H9 (cell line): ENCODE measurements at regions not wholly inside any gene's neighbourhood (a gene's known extent, or its start where the extent isn't known, plus 50 kb on each side); places are given as distances from the start of the nearest gene placed in this dataset.

Source experiments
- DNase-seq: peaks from one replicate; pipeline ENCODE4 v3.0.0-alpha.2; 2017
- H2AFZ ChIP-seq: one replicate; pipeline ENCODE4 v1.6.1; 2013; ENCODE audit warnings: mild to moderate bottlenecking, low read length, control low read depth, moderate library complexity
- H2AK5ac ChIP-seq: 2 replicates; pipeline ENCODE4 v1.6.1; 2013; ENCODE audit warnings: low read length, control low read depth, mixed read lengths; ENCODE audit not compliant: insufficient read length
- H2BK120ac ChIP-seq: one replicate; pipeline ENCODE4 v1.6.1; 2013; ENCODE audit warnings: low read depth, mild to moderate bottlenecking, low read length, control low read depth, inconsistent platforms; ENCODE audit not compliant: poor library complexity, severe bottlenecking
- H2BK12ac ChIP-seq: 2 replicates; pipeline ENCODE4 v1.6.1; 2013; ENCODE audit warnings: low read length, control low read depth, mixed read lengths, low read depth; ENCODE audit not compliant: insufficient read length
- H2BK15ac ChIP-seq: 2 replicates; pipeline ENCODE4 v1.6.1; 2013; ENCODE audit warnings: low read depth, low read length, control low read depth
- H2BK20ac ChIP-seq: one replicate; pipeline ENCODE4 v1.6.1; 2013; ENCODE audit warnings: low read depth, mild to moderate bottlenecking, low read length, control low read depth, inconsistent platforms; ENCODE audit not compliant: poor library complexity, severe bottlenecking
- H2BK5ac ChIP-seq: 2 replicates; pipeline ENCODE4 v1.6.1; 2013; ENCODE audit warnings: low read length, control low read depth, mixed read lengths; ENCODE audit not compliant: insufficient read length
- H3K14ac ChIP-seq: 2 replicates; pipeline ENCODE4 v1.6.1; 2013; ENCODE audit warnings: low read length, control low read depth; ENCODE audit not compliant: insufficient read depth
- H3K18ac ChIP-seq: 2 replicates; pipeline ENCODE4 v1.6.1; 2013; ENCODE audit warnings: low read depth, mild to moderate bottlenecking, mixed read lengths, low read length, control low read depth; ENCODE audit not compliant: insufficient read length
- H3K23ac ChIP-seq: 2 replicates; pipeline ENCODE4 v1.6.1; 2013; ENCODE audit warnings: low read length, control low read depth, mixed read lengths, low read depth; ENCODE audit not compliant: insufficient read length
- H3K23me2 ChIP-seq: 2 replicates; pipeline ENCODE4 v1.6.1; 2013; ENCODE audit warnings: low read depth, mild to moderate bottlenecking, mixed read lengths, low read length, control low read depth; ENCODE audit not compliant: insufficient read length, poor library complexity, severe bottlenecking
- H3K27ac ChIP-seq: 2 replicates; pipeline ENCODE4 v1.5.1; 2013; ENCODE audit warnings: low read length, control low read depth, mixed read lengths, low read depth; ENCODE audit not compliant: insufficient read length
- H3K27me3 ChIP-seq: 2 replicates; pipeline ENCODE4 v1.6.1; 2013; ENCODE audit warnings: low read length, control low read depth, inconsistent platforms; ENCODE audit not compliant: insufficient read depth
- H3K4ac ChIP-seq: 2 replicates; pipeline ENCODE4 v1.6.1; 2013; ENCODE audit warnings: low read depth, mild to moderate bottlenecking, control low read depth, inconsistent platforms, low read length, moderate library complexity
- H3K4me1 ChIP-seq: 2 replicates; pipeline ENCODE4 v1.6.1; 2013; ENCODE audit warnings: low read length, control low read depth, inconsistent platforms; ENCODE audit not compliant: insufficient read depth
- H3K4me2 ChIP-seq: 2 replicates; pipeline ENCODE4 v1.6.1; 2013; ENCODE audit warnings: low read length, control low read depth, mixed read lengths; ENCODE audit not compliant: insufficient read length, insufficient read depth
- H3K56ac ChIP-seq: 2 replicates; pipeline ENCODE4 v1.6.1; 2013; ENCODE audit warnings: low read depth, mild to moderate bottlenecking, mixed read lengths, low read length, control low read depth; ENCODE audit not compliant: insufficient read length
- H3K79me1 ChIP-seq: 2 replicates; pipeline ENCODE4 v1.6.1; 2013; ENCODE audit warnings: low read depth, mild to moderate bottlenecking, moderate library complexity, low read length, control low read depth, inconsistent platforms; ENCODE audit not compliant: insufficient read depth, poor library complexity, severe bottlenecking
- H3K79me2 ChIP-seq: 2 replicates; pipeline ENCODE4 v1.6.1; 2013; ENCODE audit warnings: low read length, control low read depth, inconsistent platforms; ENCODE audit not compliant: insufficient read depth
- H3K9ac ChIP-seq: 2 replicates; pipeline ENCODE4 v1.6.1; 2013; ENCODE audit warnings: low read length, control low read depth, mixed read lengths; ENCODE audit not compliant: insufficient read length; ENCODE audit errors: extremely low read depth
- H3K9me3 ChIP-seq: one replicate; pipeline ENCODE4 v1.6.1; 2013; ENCODE audit warnings: low read depth, low read length, inconsistent platforms; ENCODE audit not compliant: control insufficient read depth
- H3T11ph ChIP-seq: one replicate; pipeline ENCODE4 v1.6.1; 2013; ENCODE audit warnings: mild to moderate bottlenecking, low read length, control low read depth, inconsistent platforms
- H4K20me1 ChIP-seq: one replicate; pipeline ENCODE4 v1.6.1; 2013; ENCODE audit not compliant: control insufficient read depth, insufficient read length, insufficient read depth
- H4K5ac ChIP-seq: 2 replicates; pipeline ENCODE4 v1.6.1; 2013; ENCODE audit warnings: low read depth, mild to moderate bottlenecking, mixed read lengths, low read length, control low read depth; ENCODE audit not compliant: insufficient read length
- H4K8ac ChIP-seq: replicated peaks from 2 replicates; pipeline ENCODE4 v1.6.1; 2013; ENCODE audit warnings: low read length, control low read depth, mixed read lengths, low read depth; ENCODE audit not compliant: insufficient read length
- H4K91ac ChIP-seq: 2 replicates; pipeline ENCODE4 v1.6.1; 2013; ENCODE audit warnings: low read depth, mild to moderate bottlenecking, moderate library complexity, mixed read lengths, low read length, control low read depth; ENCODE audit not compliant: insufficient read length
- H3K27ac Mint-ChIP-seq, 3 experiments: 2 replicates in 2 of 3; 3 replicates in 1 of 3; pipeline ENCODE4 v1.8.0; 2020 to 2021; ENCODE audit warnings: mixed read lengths in 3 of 3, mild to moderate bottlenecking in 1 of 3, moderate library complexity in 1 of 3
- H3K27me3 Mint-ChIP-seq: 2 replicates; pipeline ENCODE4 v1.8.0; 2021; ENCODE audit warnings: low read depth, mild to moderate bottlenecking, moderate library complexity, mixed read lengths
- H3K36me3 Mint-ChIP-seq, 3 experiments: 2 replicates in 2 of 3; 3 replicates in 1 of 3; pipeline ENCODE4 v1.8.0; 2020 to 2021; ENCODE audit warnings: low read depth in 3 of 3, mixed read lengths in 3 of 3; ENCODE audit not compliant: insufficient read depth in 1 of 3
- H3K4me1 Mint-ChIP-seq, 2 experiments: 2 replicates each; pipeline ENCODE4 v1.8.0; 2020; ENCODE audit warnings: mixed read lengths in 2 of 2
- H3K4me3 Mint-ChIP-seq, 2 experiments: 2 replicates in 1 of 2; 3 replicates in 1 of 2; pipeline ENCODE4 v1.8.0; 2020 to 2021; ENCODE audit warnings: mild to moderate bottlenecking in 2 of 2, mixed read lengths in 2 of 2, moderate library complexity in 1 of 2
- H3K9me3 Mint-ChIP-seq, 2 experiments: 2 replicates in 1 of 2; 3 replicates in 1 of 2; pipeline ENCODE4 v1.8.0; 2020; ENCODE audit warnings: mild to moderate bottlenecking in 2 of 2, mixed read lengths in 2 of 2, moderate library complexity in 1 of 2
- CTCF ChIP-seq: fragments of 200-600 bp; sonication (generic); conservative IDR thresholded peaks from 3 replicates; pipeline ENCODE4 v1.8.0; 2021; ENCODE audit warnings: antibody characterized with exemption, mild to moderate bottlenecking
- WGBS: extraction: QIAGEN DNeasy Blood & Tissue Kit; methylation state at CpG from one replicate; pipeline ENCODE4 v1.1.7; 2013; ENCODE audit warnings: missing lambda C conversion rate, low lambda C conversion rate, mixed read lengths; ENCODE audit not compliant: insufficient read length; ENCODE audit errors: extremely low coverage; 5-methylcytosine and 5-hydroxymethylcytosine counted together

GRCh38 chr15:94611656-94612055 is 380.3 kb downstream of the MCTP2 start:
- no peaks in the 10 kb centered on the region for H4K20me1 ChIP-seq
- no peak overlapping the region for H2BK20ac ChIP-seq
- no peak overlapping the region for H3K9ac ChIP-seq
- H3K79me2 ChIP-seq, result no peaks in the 10 kb centered on the region
- no peak overlapping the region for H2BK15ac ChIP-seq
- H2AK5ac ChIP-seq, result no peak overlapping the region
- H4K91ac ChIP-seq, result no peak overlapping the region
- H4K8ac ChIP-seq, result no peak overlapping the region
- H3K27me3 Mint-ChIP-seq, result no peaks in the 10 kb centered on the region; the same call in 1 of the 2 replicates
- no peak overlapping the region for H3K18ac ChIP-seq
- H3K27me3 ChIP-seq, result no peaks in the 10 kb centered on the region; the same call in 1 of the 2 replicates
- H3K36me3 Mint-ChIP-seq, result no peaks in the 10 kb centered on the region
- H2BK5ac ChIP-seq, result no peak overlapping the region
- no peak overlapping the region for H3K23ac ChIP-seq
- no peaks in the 10 kb centered on the region for H3K23me2 ChIP-seq
- H3T11ph ChIP-seq, result no peak overlapping the region
- H3K9me3 ChIP-seq, result no peaks in the 10 kb centered on the region
- no peak overlapping the region for H3K4me2 ChIP-seq
- H2BK120ac ChIP-seq, result no peak overlapping the region
- peaks cover 5 to 7% of the 10 kb centered on the region in 2 experiments; a peak in 3 of 4 replicates for H3K4me1 Mint-ChIP-seq
- H2BK12ac ChIP-seq, result no peak overlapping the region
- H3K4ac ChIP-seq, result no peak overlapping the region
- DNase-seq, result no peak
- H3K4me3 Mint-ChIP-seq, result no peak overlapping the region
- no CpG with 5 or more reads among the region's 2 CpGs for WGBS
- no peak overlapping the region for H3K27ac ChIP-seq
- no peak overlapping the region for H2AFZ ChIP-seq
- no peak overlapping the region for H3K27ac Mint-ChIP-seq
- H3K4me1 ChIP-seq, result no peaks in the 10 kb centered on the region
- no peak overlapping the region for H4K5ac ChIP-seq
- no peak overlapping the region for H3K56ac ChIP-seq
- TF ChIP-seq CTCF, result no peak
- H3K14ac ChIP-seq, result no peak overlapping the region
- no peaks in the 10 kb centered on the region for H3K9me3 Mint-ChIP-seq
- no peaks in the 10 kb centered on the region for H3K79me1 ChIP-seq
